LNCAP (cell line): ENCODE measurements at regions not wholly inside any gene's neighbourhood (a gene's known extent, or its start where the extent isn't known, plus 50 kb on each side); places are given as distances from the start of the nearest gene placed in this dataset.

Experiments used
- TF ChIP-seq, protein P1 (sequence below): fragments of 450-650 bp; IDR thresholded peaks from 2 replicates; pipeline ENCODE4 v1.5.1; 2017; ENCODE audit warnings: mild to moderate bottlenecking

DNA sequence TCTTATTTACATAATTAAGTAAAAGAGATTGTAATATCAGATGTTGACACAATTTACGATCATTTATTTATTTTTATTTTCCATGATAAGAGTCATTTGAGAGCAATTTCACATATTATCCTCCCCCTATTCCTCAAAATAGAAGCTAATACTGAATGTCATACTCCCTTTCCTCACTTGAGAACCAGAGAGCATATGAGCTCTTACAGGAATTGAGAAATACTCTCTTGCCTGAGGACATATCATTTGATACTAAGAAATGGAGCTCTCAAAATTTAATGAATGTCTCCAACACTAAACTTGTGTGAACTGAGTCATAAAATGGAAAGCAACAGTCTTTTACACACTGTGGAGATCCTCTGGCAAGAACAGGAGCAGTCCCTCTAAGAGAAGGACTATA is 68.5 kb upstream of the CHST9 start:
- TF ChIP-seq, protein P1, sequence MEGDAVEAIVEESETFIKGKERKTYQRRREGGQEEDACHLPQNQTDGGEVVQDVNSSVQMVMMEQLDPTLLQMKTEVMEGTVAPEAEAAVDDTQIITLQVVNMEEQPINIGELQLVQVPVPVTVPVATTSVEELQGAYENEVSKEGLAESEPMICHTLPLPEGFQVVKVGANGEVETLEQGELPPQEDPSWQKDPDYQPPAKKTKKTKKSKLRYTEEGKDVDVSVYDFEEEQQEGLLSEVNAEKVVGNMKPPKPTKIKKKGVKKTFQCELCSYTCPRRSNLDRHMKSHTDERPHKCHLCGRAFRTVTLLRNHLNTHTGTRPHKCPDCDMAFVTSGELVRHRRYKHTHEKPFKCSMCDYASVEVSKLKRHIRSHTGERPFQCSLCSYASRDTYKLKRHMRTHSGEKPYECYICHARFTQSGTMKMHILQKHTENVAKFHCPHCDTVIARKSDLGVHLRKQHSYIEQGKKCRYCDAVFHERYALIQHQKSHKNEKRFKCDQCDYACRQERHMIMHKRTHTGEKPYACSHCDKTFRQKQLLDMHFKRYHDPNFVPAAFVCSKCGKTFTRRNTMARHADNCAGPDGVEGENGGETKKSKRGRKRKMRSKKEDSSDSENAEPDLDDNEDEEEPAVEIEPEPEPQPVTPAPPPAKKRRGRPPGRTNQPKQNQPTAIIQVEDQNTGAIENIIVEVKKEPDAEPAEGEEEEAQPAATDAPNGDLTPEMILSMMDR: no peak

DNA sequence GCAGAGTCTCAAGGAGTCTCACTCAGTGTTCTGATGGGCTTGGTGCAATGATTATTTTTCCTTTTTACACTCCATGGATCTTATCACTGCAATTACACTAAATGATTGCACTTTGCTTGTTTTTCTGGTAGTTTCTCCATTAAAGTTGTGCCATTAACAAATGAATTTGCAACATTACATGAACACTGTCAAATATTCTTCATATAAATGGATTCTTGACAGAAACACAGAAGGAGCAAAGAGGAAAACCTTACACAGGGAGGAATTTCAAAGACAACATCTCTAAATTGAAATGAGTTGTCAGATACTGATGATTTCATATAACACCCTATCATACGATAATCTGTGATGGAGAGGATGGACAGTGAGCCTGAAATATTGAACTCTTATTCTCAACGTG is 65.4 kb upstream of the CHST9 start:
- TF ChIP-seq, protein P1: no peak

DNA sequence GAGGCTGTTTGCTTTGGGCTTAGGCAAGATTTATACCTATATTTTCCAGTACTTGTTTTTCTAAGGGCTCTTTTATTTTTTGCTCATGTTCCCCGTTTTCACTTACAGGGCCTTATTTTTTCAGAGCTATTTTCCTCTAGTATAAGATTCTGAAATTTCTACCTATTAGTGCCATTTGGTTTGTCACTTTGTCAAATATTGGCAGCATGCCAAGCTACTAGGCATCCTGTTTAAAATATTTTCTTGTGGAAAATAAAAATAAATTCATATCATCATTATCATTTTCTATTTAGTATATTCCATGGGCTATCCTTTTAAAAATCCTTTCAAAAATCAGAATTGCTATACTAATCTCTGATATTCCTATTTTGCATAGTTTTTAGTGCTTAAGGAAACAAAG is 64.8 kb upstream of the CHST9 start:
- TF ChIP-seq, protein P1: no peak

- TF ChIP-seq, protein P1: no peak
Observed at GRCh38 chr18:27244259-27244658, 59.2 kb upstream of the CHST9 start.

DNA sequence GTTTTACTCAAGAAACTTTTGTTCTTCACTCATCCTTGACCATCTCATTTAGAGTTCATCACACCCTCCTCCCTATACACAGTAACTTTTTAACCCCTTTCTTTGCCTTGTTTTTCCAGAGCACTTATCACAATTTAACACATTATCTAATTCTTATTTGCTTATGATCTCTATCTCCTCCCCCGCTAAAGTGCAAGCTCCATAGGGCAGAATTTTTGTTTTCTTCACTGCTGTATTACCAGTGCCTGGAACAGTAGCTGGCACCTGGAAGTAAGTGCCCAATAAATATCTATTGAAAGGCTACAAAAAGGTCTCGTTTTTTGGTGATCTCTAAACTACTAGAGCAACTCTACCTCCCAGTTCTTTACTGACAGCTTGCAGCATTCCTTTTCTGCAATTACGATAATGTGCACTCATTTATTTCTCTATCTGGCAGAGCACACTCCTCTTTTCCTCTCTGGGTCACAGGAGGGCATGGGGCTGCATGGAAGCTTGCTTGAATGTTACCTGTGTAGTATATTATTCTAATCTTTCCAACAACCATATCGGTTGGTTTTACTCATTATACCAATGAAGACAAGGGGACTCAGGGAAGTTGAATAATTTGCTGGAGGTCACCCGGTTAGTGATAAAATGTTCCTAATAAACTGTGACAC is 57.4 kb upstream of the CHST9 start:
- TF ChIP-seq, protein P1: no peak

DNA sequence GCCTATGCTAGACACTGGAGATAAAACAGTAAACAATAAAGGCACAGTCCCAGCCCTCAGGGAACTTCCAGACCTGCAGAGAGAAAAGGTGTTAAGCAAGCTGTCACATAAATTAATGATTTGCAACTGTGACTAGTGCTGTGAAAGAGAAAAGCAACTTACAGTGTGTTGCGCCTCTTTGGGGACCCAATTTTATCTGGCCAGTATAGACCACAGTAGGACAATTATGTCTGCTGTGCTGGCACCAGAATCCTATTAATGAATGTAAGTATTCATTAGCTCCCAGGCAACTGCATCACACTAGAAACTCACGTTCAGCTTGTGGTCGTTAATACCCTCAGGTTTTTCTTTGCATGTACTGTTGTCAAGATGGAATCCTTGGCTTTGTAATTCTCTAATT is 55.3 kb upstream of the CHST9 start:
- TF ChIP-seq, protein P1: no peak

DNA sequence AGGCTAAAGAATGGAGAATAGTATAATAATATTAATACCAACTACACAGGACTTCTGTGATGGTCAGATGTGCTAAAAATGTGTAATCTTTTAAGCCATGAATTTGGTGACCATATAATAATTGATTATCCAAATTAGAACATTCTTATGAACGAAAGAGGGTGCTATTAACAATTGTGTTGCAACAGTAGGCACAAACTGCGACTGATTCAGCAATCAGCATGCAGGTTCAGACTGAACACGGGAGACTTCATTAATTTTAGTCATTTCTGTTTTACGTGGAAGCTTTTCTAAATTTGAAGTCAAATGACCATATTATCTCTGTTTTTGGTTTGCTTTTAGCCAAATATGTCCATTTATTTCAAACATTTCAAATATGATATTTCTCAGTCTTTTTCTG is 54.6 kb upstream of the CHST9 start:
- TF ChIP-seq, protein P1: no peak
